Left hindlimb (tissue), 1 donor: ENCODE measurements at regions not wholly inside any gene's neighbourhood (a gene's known extent, or its start where the extent isn't known, plus 50 kb on each side); places are given as distances from the start of the nearest gene placed in this dataset.

Experiments
- DNase-seq: peaks from one replicate; pipeline ENCODE4 v3.0.0-alpha.2; 2018

- DNase-seq, result no peak
Measured at GRCh38 chr9:90948156-90948555, 146.5 kb downstream of the SYK start.

DNA sequence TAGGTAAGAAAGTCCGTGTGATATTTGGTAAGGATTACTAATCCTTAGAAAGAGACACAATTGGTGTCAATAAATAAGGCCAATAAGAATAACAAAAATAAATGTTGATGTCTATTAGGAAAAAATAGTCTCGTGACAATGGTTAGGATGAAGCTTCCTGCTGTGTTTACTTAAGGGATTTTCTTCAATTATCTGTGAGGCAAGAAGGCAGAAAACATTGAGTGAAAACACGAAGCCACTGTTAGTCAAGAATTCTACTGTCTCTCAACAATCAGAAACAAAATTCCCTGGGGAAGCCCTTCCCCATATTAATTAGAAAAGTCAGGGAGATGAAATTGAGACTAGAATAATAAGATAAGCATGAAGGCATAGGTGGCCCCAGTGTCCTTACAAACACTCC lies 149.0 kb downstream of the SYK start:
- no peak for DNase-seq

DNA sequence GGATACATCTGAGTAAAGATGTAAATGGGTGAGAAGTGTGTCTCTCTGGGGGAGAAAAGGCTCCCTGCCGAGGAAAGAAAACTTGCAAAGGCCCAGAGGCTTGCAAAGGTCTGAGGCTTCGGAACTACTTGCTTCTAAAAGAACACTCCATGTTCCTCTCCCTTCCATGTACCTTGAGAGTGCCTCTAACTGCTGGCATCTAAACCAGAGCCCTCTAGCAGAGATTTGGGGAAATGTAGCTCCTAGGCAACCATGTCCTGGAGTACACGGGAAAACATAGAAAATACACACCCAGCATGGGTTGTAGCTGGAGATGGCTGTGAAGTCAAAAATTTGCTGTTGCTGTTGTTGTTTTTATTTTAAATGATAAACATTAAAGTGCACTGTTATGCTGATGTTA lies 151.6 kb downstream of the SYK start:
- no peak for DNase-seq

GRCh38 chr9:90953805-90954204 lies 152.2 kb downstream of the SYK start:
- no peak for DNase-seq

DNA sequence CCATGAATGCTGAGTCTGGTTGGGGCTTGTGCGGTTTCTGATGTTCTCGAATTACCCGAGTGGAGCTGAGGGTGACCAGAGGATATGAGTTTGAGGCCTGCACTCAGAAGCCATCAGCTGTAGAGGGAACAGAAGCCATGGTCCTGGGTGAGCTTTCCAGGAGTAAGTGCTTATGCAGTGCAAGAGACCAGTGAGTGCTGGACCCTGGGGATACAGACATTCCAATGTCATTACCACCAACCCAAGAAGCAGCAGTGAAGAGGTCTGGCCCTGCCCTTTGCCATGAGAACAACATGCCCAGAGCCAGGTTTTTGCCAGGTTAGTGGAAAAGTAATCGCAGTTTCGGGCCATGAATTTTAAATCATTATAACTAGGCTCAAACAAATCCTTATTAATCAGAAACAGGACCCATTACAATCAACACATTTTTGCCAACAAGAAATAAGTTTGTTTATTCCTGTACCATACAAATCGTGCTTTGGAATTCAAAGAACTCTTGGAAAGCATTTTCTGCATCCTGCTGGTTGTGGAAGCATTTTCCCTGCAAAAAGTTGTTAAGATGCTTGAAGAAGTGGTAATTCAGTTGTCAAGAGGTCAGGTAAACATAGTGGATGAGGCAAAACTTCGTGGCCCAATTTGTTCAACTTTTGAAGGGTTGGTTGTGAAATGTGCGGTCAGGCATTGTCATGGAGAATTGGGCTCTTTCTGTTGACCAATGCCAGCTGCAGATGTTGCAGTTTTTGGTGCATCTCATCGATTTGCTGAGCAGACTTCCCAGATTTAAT lies 154.6 kb downstream of the SYK start:
- DNase-seq, result no peak

GRCh38 chr9:90958328-90958727 lies 156.7 kb downstream of the SYK start:
- no peak for DNase-seq

DNA sequence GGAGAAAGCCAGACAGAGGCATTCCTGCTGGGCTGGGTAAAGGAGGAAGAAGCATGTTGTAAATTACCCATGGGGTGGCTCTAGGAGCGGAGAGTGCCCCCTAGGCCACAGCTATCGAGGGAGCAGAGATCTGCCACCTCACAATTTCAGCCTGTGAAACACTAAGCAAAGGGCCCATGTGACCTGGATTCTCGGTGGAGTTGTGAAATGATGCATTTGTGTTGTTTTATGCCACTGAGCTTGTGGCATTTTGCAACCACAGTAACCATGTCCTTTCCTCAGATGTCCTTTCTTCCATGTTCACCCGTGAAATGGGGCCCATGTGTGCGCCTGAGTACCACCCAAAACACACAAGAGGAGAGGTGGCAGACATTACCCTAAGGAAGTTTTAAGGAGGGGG lies 159.3 kb downstream of the SYK start:
- no peak for DNase-seq

GRCh38 chr9:90961375-90961774 lies 159.8 kb downstream of the SYK start:
- no peak for DNase-seq

DNA sequence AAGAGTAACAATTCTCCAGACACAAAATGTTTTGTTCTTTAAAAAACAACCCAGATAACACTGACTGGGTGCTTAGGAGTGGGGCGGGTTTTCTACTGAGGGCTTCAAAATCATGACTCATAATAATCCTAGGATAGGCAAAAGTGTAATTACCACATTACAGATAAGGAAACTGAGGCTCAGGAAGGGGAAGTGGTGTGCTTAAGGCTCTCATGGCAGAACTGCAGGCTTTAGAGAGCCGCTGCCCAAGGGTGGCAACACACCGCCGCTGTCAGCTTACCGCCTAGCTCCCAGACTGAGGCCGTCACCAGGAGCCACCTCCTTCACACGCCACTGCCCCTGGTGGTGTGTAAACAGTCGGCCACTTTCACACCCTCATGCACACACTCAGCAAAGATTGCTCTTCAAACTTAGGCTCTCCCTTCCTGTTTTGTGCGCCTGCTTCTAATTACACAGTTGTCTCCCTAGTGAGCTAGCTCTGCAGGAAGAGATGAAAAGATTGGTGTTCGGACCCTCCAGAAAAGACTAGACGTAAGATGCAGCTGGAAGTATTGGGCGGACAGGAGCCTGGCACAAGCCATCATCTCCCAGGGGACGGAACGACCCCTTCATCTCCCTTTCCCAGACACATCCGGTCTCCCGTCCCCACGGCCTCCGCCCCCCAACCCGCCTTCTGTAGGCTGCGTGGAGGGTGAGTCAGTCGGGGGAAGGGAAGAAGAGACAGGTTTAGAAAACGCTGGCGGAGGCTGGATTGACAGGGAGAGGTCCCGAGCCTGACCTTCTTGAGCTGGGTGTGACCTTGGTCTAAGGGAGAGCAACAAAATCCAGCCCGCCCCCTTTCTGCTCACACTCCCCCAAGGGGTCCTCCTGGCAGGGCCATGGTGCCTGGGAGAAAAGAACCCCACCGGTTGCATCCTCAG lies 162.7 kb downstream of the SYK start:
- DNase-seq, result peak; percentile 38

DNA sequence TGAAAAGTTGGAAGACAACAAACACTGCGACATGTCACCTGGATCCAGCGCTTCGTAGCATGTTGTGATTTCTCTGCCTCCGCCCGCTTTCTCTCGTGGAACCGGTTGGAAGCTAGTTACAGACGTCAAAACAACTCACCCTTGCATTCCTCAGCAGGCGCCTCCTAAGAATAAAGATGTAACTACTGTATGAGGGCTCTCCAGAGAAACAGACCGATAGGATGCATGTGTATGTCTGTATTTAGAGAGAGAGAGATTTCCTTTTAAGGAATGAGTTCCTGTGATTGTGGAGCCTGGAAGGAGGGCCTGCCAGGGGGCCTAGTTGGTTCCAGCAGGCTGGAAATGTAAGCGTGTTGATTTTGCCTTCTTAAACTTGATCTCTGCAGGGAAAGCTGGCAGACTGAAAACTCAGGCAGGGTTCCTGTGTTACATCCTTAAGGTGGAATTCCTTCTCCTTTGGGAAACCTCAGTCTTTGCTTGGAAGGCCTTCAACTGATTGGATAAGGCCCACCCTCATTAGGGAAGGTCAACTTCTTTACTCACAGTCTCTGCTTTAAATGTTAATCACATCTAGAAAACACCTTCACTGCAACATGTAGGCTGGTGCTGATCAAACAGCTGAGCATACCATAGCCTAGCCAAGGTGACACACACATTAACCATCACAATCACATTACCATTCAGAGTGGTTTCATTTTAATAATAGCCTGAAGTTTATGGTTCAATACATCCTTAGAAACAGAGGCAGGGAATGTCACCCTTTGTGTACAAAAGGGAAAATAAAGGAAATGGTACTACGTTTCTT lies 163.8 kb downstream of the SYK start:
- no peak for DNase-seq

DNA sequence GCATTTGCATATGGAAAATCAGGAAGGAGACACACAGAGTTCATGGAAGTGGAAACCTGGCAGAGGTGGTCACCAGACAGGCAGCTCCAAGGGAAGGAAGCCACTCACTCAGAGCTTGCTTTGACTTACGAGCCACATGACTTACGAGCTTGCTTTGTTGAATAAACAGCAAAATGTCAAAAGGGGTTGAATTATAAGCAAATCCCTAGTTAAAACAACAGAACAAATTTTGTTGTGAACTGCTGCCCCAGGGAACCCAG lies 164.3 kb downstream of the SYK start:
- DNase-seq, result no peak

DNA sequence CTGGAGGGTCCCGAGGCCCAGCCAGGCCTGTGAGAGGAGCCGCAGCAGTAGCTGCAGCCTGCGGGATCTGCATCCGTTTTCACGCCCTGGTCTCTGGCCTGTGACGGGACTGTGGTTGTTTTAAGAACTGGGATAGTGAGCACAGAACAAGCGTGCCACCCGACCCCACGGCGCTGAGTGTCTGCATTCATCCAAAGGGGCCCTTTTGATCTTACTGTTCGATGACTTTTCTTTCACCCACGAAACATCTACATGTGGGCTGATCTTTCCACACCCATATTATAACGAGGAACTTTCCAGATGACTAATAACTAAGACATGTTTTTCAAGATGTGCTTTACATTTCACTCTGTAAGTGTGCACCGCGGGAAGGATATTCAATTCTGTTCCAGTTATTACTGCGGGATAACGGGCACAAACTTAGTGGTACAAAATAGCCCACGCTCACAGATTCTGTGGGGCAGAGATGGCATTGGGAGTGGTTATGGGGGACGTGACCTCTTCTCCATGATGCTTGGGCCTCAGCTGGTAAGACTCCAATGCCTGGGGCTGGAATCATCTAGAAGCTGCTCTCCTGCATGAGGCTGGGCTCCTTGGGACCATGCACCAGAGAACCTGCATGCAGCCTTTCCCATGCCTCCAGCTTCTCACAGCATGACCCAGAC lies 165.0 kb downstream of the SYK start:
- DNase-seq, result no peak

DNA sequence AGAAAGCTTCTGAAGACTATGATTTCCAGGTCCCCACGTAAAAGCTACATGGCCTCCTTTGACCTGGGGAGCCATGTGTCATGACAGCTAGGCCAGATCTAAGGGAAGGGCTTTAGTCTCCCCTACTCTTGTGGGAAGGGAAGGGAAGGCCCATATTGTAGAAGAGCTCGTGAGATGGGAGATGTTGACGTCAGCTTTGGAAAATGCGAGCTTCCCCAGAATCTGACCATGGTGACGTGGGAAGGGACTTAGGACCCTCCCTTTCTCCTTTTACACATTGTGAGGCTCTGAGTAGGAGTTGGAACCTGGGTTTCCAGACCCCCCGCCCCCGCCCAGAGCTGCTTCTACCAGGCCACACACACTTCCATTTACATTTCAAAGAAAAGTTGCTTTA lies 165.5 kb downstream of the SYK start:
- DNase-seq, result no peak

DNA sequence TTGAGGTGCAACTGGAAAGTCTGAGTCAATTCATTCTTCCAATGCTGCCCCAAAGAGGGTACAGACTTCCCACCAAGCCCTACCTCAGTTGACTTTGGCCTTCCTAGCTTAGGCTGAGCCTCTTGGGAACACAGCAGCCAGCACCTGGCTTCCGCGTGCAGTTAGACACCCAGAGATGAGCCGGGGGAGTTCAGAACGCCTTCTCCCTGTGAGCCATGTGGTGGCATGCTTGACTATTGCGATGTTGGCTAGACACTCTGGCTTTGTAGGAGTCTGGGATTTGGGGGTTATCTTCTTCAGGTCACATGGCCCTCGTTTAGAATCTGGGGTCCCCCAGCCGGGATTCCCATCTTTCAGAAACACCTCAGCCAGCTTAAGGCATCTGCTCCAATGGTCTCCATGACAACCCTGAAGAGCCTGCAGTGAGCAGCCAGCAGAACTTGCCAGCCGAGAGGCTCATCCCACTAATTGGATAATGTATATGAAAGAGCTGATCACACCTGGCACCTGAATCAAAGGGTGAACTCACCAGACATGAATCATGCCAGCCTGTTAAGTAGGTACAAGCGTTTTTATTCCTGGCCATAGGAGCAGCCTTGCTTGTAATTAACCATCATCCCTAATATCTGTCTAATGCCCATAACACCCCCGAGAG lies 167.5 kb downstream of the SYK start:
- DNase-seq, result no peak

DNA sequence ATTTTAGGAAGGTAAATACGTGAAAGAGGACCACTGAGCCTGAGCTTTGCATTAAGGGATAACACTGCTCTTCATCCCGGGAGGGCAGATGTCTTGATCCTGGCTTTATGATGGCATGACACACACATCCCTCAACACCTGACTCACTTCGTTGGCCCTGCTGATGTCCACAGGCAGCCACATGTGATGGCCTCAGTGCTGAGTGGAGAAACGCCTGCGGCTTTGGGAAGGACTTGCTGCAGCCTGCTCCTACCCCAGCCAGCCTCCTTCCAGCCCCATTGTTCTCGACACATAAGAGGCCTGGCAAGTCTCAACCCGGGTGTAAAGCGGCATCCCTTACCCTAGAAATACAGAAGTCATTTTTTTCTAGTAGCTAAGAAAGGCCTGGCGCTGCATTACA lies 169.0 kb downstream of the SYK start:
- DNase-seq, result no peak

DNA sequence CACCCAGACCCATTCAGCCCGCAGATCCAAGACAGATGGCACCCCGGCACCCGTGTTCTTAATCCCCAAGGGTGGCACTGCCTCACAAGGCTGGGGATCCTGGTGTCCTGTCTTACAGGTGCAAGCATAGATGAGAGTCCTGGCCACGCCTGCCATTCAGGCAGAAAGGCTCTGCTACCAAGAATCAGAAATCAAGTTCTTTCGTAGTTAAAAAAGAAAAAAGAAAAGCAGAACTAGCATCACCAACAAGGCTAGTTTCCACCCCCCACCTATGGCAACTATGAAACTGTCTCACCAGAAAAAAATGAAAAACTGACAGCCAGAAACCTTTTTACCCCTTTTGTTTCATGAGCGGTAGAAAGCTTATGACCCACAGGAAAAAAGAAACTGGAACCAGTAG lies 170.4 kb downstream of the SYK start:
- no peak for DNase-seq

GRCh38 chr9:90974016-90974415 lies 172.4 kb downstream of the SYK start:
- no peak for DNase-seq

DNA sequence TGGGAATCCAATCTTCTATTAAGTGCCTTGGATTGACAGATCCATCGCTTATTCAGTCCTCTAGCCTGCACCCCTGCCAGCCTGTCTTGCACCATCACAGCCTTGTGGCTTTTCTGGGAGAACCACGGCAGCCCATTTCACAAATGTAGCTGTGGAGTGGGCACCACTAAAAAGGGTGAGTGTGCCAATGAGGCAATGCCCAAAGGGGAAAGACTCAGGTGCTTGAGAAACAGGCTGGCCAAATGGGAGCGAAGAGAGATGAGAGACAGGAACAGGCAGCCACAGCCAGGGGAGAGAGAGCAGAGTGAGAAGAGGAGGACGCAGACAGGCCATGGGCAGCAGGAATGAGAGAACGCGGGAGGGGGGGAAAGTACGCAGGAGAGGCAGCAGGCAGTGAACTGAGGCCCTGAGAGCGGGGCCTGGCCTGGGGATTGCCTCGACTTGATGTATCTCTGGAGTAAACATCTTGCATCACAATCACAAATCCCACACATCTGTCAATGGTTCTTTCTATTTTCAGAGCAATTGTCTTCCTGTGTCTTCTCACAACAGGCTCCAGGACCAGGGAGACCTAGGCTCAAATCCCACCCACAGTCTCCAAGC lies 173.1 kb downstream of the SYK start:
- DNase-seq, result no peak

DNA sequence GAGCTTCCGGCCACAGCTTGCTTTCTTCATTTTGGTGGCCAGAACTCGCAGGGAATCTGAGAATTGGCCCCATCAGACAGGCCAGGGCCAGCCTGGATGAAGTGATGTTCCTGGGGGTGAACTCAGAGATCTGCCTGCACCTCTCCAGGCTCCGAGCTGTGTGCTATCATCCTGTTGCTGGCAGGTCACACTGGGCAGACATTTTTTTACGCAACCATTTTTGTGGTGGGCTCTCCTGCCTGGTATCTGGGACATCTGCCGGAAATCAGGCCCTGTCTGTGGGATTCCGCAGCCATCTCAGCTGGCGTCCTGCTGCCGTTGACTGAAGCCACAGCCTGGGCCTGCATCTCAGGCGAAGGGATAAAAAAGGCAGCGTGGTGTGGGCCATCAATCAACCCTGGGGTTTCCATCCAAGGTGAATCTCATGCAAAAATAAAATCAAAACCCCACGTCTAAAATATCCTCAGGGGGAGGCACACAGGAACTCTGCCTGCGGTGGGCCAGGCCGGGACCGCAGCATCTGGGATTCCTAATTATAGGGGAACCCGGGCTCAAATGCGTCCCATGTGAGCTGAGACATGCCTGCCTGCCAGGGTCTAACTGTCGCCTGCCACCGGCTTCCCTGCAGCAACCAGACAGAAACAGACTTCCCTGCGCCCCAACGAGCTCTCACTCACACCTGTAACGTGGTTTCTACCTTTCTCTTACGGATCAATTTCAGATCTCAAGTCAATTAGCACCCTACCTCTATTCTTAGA lies 174.3 kb downstream of the SYK start:
- peak; percentile 55 for DNase-seq

GRCh38 chr9:90979138-90979551 lies 177.5 kb downstream of the SYK start:
- no peak for DNase-seq

DNA sequence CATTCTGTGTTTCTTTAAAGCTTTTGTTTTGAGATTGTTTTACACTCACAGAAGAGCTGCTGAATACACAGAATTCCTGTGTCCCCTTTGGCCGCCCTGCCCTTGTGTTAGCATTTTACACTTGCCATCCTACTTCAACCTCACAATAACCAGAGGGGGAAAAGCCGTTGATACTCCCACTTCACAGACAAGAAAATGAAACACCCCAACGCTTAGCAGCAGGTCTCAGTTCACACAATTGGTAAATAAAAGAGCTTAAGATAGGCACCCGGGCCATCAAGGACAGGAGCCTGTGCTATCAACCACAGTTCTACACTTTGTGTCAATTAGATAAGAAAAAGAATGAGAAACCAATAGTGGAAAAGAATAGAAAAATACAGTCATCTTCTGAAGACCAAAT lies 178.0 kb downstream of the SYK start:
- DNase-seq, result no peak
